HEK293T (cell line): ENCODE measurements at regions not wholly inside any gene's neighbourhood (a gene's known extent, or its start where the extent isn't known, plus 50 kb on each side); places are given as distances from the start of the nearest gene placed in this dataset.

ENCODE experiments used
- HDGF ChIP-seq: fragments of 450-650 bp; IDR thresholded peaks from 2 replicates; pipeline ENCODE4 v1.6.1; 2017; ENCODE audit warnings: antibody characterized with exemption, borderline replicate concordance
- SP1 ChIP-seq: fragments of 450-650 bp; IDR thresholded peaks from 2 replicates; pipeline ENCODE4 v1.6.1; 2017
- TARDBP ChIP-seq: fragments of 450-650 bp; IDR thresholded peaks from 2 replicates; pipeline ENCODE4 v1.6.1; 2016

DNA sequence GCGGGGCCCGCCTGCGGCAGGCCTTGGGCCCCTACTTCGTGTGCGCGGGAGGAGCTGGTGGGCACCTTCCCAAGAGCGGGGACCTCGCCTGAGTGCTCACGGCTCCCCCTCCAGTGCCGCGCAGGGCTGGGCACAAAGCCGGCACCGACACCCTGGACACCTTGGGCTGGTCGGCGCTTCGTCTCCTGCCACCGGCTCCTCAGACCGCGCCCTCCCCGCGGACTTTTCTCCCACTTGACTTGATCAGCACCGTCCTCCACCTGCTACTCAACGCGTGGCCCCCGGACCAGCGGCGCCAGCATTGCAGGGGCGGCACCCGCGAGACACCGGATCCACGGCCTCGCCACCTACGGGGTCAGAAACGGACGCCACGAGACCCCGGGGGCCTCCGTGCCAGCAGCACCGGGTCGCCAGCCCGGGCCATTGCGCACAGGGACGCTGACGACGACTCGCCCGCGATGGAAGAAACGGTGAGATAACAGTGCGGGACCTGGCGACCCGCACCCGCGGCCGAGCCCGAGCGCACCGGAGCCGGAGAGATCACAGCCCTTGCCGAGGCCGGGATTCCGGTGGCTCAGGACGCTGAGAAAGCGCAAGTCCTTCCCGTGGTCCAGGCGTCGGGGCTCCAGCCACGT lies 154.2 kb downstream of the DLL1 start:
- TF ChIP-seq TARDBP: no peak
- no peak for TF ChIP-seq SP1
- no peak for TF ChIP-seq HDGF
